ENCODE measurements at regions not wholly inside any gene's neighbourhood (a gene's known extent, or its start where the extent isn't known, plus 50 kb on each side); places are given as distances from the start of the nearest gene placed in this dataset.

- Histone ChIP-seq H3K9ac (ENCODE audit: insufficient read depth in 1 of 2, low read depth in 2 of 2, low read length in 2 of 2) (no peak overlapping the region), H3K9me1 (ENCODE audit: control insufficient read depth, insufficient read depth, low read length) (no peaks in the 10 kb centered on the region), H3K36me3 (ENCODE audit: control insufficient read depth, insufficient read depth, low read length) (no peaks in the 10 kb centered on the region), H3K27ac (ENCODE audit: extremely low read depth, low read depth, low read length) (no peak overlapping the region), H2AFZ (ENCODE audit: low read depth, low read length) (no peak overlapping the region), H3K4me3 (no peak overlapping the region), H3K4me2 (ENCODE audit: insufficient read depth, low read length) (no peak overlapping the region), H3K9me3 (replicated peaks; ENCODE audit: control insufficient read depth, insufficient read depth, low read depth, low read length) (no peaks in the 10 kb centered on the region), H3K27me3 (ENCODE audit: control insufficient read depth in 2 of 2, insufficient read depth in 2 of 2, low read length in 2 of 2) (peaks cover 0 to 9% of the 10 kb centered on the region in 2 experiments; a peak in 1 of 5 replicates), H3K4me1 (replicated peaks in 1 of 2; ENCODE audit: control insufficient read depth in 2 of 2, insufficient read depth in 2 of 2, low read length in 2 of 2) (no peaks in the 10 kb centered on the region), H3K79me2 (ENCODE audit: control insufficient read depth, insufficient read depth, low read length) (no peaks in the 10 kb centered on the region), H4K20me1 (replicated peaks; ENCODE audit: control insufficient read depth, insufficient read depth, low read length) (no peaks in the 10 kb centered on the region)
- BruUV-seq (replicated peaks), result no TSS peak
- 0% methylated on average over 5 of the region's 5 CpGs for WGBS (ENCODE audit: insufficient coverage, low coverage, missing lambda C conversion rate)
- in situ Hi-C loops (cut with MboI) (no loop called here), intact Hi-C loops (cut with micrococcal nuclease) (no loop called here)
- ATAC-seq (no peak), FAIRE-seq (no peak), DNase-seq (ENCODE audit: extremely low read depth in 1 of 4, low spot score in 3 of 4) (no peak)
- CTCF ChIA-PET (ENCODE audit: low intra/inter-chr PET ratio), result interaction anchor here (0.6 kb wide), 1 partner anchor 681 kb away, joined by 3 read pairs; no protein-coding TSS in a partner anchor
- no peak for TF ChIP-seq MXD1 (CRISPR knock-in tag; IDR thresholded peaks at IDR 0.05; ENCODE audit: borderline replicate concordance, poor library complexity, severe bottlenecking)
- no peak for TF ChIP-seq CREB3L1 (IDR thresholded peaks at IDR 0.05; ENCODE audit: borderline replicate concordance, low read depth)
- TF ChIP-seq RFX7 (CRISPR knock-in tag; IDR thresholded peaks at IDR 0.05), result no peak
- TF ChIP-seq ZNF232 (CRISPR knock-in tag; IDR thresholded peaks at IDR 0.05), result no peak
- no peak for TF ChIP-seq CHD2 (IDR thresholded peaks at IDR 0.05; ENCODE audit: low read depth, low read length)
- POLR2A ChIA-PET, result no interaction called here
These were observed 199.7 kb downstream of the SMAD2 start for GRCh38 chr18:47730795-47731194.

Data from K562 (cell line).